ENCODE measurements at regions not wholly inside any gene's neighbourhood (a gene's known extent, or its start where the extent isn't known, plus 50 kb on each side); places are given as distances from the start of the nearest gene placed in this dataset.

- Histone ChIP-seq H3K4me1 (peaks cover 14% of the 10 kb centered on the region), H3K36me3 (no peaks in the 10 kb centered on the region), H3K4me3 (no peak overlapping the region), H3K9me3 (no peaks in the 10 kb centered on the region), H3K27me3 (no peaks in the 10 kb centered on the region), H3K27ac (peak overlapping the region; percentile 70)
- TF ChIP-seq POLR2AphosphoS5 (IDR thresholded peaks at IDR 0.05; ENCODE audit: insufficient read depth in 1 of 2, low read depth in 1 of 2): no peak
- no peak for TF ChIP-seq CTCF (IDR thresholded peaks at IDR 0.05)
- TF ChIP-seq POLR2A (IDR thresholded peaks at IDR 0.05): no peak
- intact Hi-C loops (cut with DNase I): no loop called here
- DNase-seq (ENCODE audit: extremely low spot score in 2 of 2): peak in 1 of 2 donors; percentile 28
Observed at GRCh38 chr15:62643572-62643971, 399.0 kb upstream of the TPM1 start.

GRCh38 chr15:62644216-62644888 lies 398.2 kb upstream of the TPM1 start:
- DNase-seq (ENCODE audit: extremely low spot score in 2 of 2): peak in 1 of 2 donors; percentile 52
- H3K27ac ChIP-seq: peak overlapping the region; percentile 70
- intact Hi-C loops (cut with DNase I): no loop called here
- H3K4me1 ChIP-seq: peaks cover 14% of the 10 kb centered on the region
- no peaks in the 10 kb centered on the region for H3K27me3 ChIP-seq
- TF ChIP-seq POLR2A (IDR thresholded peaks at IDR 0.05): no peak
- TF ChIP-seq CTCF (IDR thresholded peaks at IDR 0.05): no peak
- no peak for TF ChIP-seq POLR2AphosphoS5 (IDR thresholded peaks at IDR 0.05; ENCODE audit: insufficient read depth in 1 of 2, low read depth in 1 of 2)
- H3K9me3 ChIP-seq: no peaks in the 10 kb centered on the region
- H3K36me3 ChIP-seq: no peaks in the 10 kb centered on the region
- no peak overlapping the region for H3K4me3 ChIP-seq

- Histone ChIP-seq H3K4me3 (no peak overlapping the region), H3K36me3 (no peaks in the 10 kb centered on the region), H3K4me1 (peaks cover 18% of the 10 kb centered on the region), H3K9me3 (no peaks in the 10 kb centered on the region), H3K27me3 (no peaks in the 10 kb centered on the region), H3K27ac (peak overlapping the region; percentile 70)
- peak in 1 of 2 donors; percentile 44 for TF ChIP-seq POLR2AphosphoS5 (IDR thresholded peaks at IDR 0.05; ENCODE audit: insufficient read depth in 1 of 2, low read depth in 1 of 2)
- no peak for TF ChIP-seq CTCF (IDR thresholded peaks at IDR 0.05)
- no peak for TF ChIP-seq POLR2A (IDR thresholded peaks at IDR 0.05)
- intact Hi-C loops (cut with DNase I): no loop called here
- DNase-seq (ENCODE audit: extremely low spot score in 2 of 2): no peak
Observed at GRCh38 chr15:62644889-62645742, 397.4 kb upstream of the TPM1 start.

GRCh38 chr15:62647202-62647842 lies 395.2 kb upstream of the TPM1 start:
- Histone ChIP-seq H3K27ac (no peak overlapping the region), H3K27me3 (no peaks in the 10 kb centered on the region), H3K9me3 (no peaks in the 10 kb centered on the region), H3K4me3 (no peak overlapping the region), H3K4me1 (peaks cover 18% of the 10 kb centered on the region), H3K36me3 (peaks cover 0 to 3% of the 10 kb centered on the region in 2 donors)
- intact Hi-C loops (cut with DNase I): no loop called here
- no peak for DNase-seq (ENCODE audit: extremely low spot score in 2 of 2)
- TF ChIP-seq POLR2AphosphoS5 (IDR thresholded peaks at IDR 0.05; ENCODE audit: insufficient read depth in 1 of 2, low read depth in 1 of 2) (peak in 1 of 2 donors; percentile 49), POLR2A (IDR thresholded peaks at IDR 0.05) (no peak)

GRCh38 chr15:62647843-62648505 lies 394.6 kb upstream of the TPM1 start:
- no peak for DNase-seq (ENCODE audit: extremely low spot score in 2 of 2)
- H3K9me3 ChIP-seq: no peaks in the 10 kb centered on the region
- peaks cover 0 to 6% of the 10 kb centered on the region in 2 donors for H3K36me3 ChIP-seq
- H3K4me3 ChIP-seq: no peak overlapping the region
- H3K27me3 ChIP-seq: no peaks in the 10 kb centered on the region
- intact Hi-C loops (cut with DNase I): no loop called here
- TF ChIP-seq POLR2A (IDR thresholded peaks at IDR 0.05) (no peak), POLR2AphosphoS5 (IDR thresholded peaks at IDR 0.05; ENCODE audit: insufficient read depth in 1 of 2, low read depth in 1 of 2) (no peak)
- peaks cover 18% of the 10 kb centered on the region for H3K4me1 ChIP-seq
- no peak overlapping the region for H3K27ac ChIP-seq
